ENCODE measurements at regions not wholly inside any gene's neighbourhood (a gene's known extent, or its start where the extent isn't known, plus 50 kb on each side); places are given as distances from the start of the nearest gene placed in this dataset.
"Not testable (repeated sequence)": the region's sequence is repeated elsewhere in the genome, so short reads cannot be mapped to it uniquely, and the experiment has no call there.

- Histone ChIP-seq H2AFZ (ENCODE audit: low read length) (no peak overlapping the region), H3K27me3 (ENCODE audit: insufficient read depth, low read length) (no peaks in the 10 kb centered on the region), H3K4me3 (ENCODE audit: insufficient read depth, low read length) (no peak overlapping the region), H3K79me2 (ENCODE audit: insufficient read depth, low read length) (no peaks in the 10 kb centered on the region), H3K36me3 (ENCODE audit: insufficient read depth, low read length) (no peaks in the 10 kb centered on the region), H3K27ac (ENCODE audit: low read depth, low read length) (no peak overlapping the region), H4K20me1 (ENCODE audit: insufficient read depth, low read length) (no peaks in the 10 kb centered on the region), H3K9me3 (ENCODE audit: low read depth, low read length) (peaks cover under 1% of the 10 kb centered on the region), H3K4me1 (ENCODE audit: insufficient read depth, low read length) (no peaks in the 10 kb centered on the region), H3K4me2 (ENCODE audit: insufficient read depth, low read length) (no peak overlapping the region)
- TF ChIP-seq CTCF (IDR thresholded peaks at IDR 0.05; ENCODE audit: extremely low read depth, low read depth, low read length): no peak
- no peak for DNase-seq (ENCODE audit: insufficient read length, low spot score, missing footprints)
Measured at GRCh38 chr10:34058845-34059614, 724.6 kb upstream of the NRP1 start.

GRCh38 chr10:34055410-34055985 lies 721.0 kb upstream of the NRP1 start:
- H4K20me1 ChIP-seq (ENCODE audit: insufficient read depth, low read length); H2AFZ ChIP-seq (ENCODE audit: low read length); DNase-seq (ENCODE audit: insufficient read length, low spot score, missing footprints): not testable (repeated sequence)

GRCh38 chr10:34049887-34050286 lies 715.4 kb upstream of the NRP1 start:
- DNase-seq (ENCODE audit: insufficient read length, low spot score, missing footprints): peak; percentile 86
- no peak overlapping the region for H2AFZ ChIP-seq (ENCODE audit: low read length)
- peaks cover 4% of the 10 kb centered on the region for H3K4me1 ChIP-seq (ENCODE audit: insufficient read depth, low read length)
- no peaks in the 10 kb centered on the region for H3K9me3 ChIP-seq (ENCODE audit: low read depth, low read length)
- H3K79me2 ChIP-seq (ENCODE audit: insufficient read depth, low read length): no peaks in the 10 kb centered on the region
- H3K4me2 ChIP-seq (ENCODE audit: insufficient read depth, low read length): peak overlapping the region; percentile 46
- H3K36me3 ChIP-seq (ENCODE audit: insufficient read depth, low read length): no peaks in the 10 kb centered on the region
- no peaks in the 10 kb centered on the region for H4K20me1 ChIP-seq (ENCODE audit: insufficient read depth, low read length)
- H3K27me3 ChIP-seq (ENCODE audit: insufficient read depth, low read length): peaks cover 22% of the 10 kb centered on the region
- H3K27ac ChIP-seq (ENCODE audit: low read depth, low read length): no peak overlapping the region
- H3K4me3 ChIP-seq (ENCODE audit: insufficient read depth, low read length): no peak overlapping the region
- TF ChIP-seq CTCF (IDR thresholded peaks at IDR 0.05; ENCODE audit: extremely low read depth, low read depth, low read length): no peak

More at GRCh38 chr10:34055410-34055985, 721.0 kb upstream of the NRP1 start:
- H3K79me2 ChIP-seq (ENCODE audit: insufficient read depth, low read length); H3K27me3 ChIP-seq (ENCODE audit: insufficient read depth, low read length); H3K4me3 ChIP-seq (ENCODE audit: insufficient read depth, low read length); H3K4me1 ChIP-seq (ENCODE audit: insufficient read depth, low read length); H3K4me2 ChIP-seq (ENCODE audit: insufficient read depth, low read length); H3K36me3 ChIP-seq (ENCODE audit: insufficient read depth, low read length); H3K27ac ChIP-seq (ENCODE audit: low read depth, low read length); H3K9me3 ChIP-seq (ENCODE audit: low read depth, low read length): not testable (repeated sequence)

- no peak overlapping the region for H3K4me3 ChIP-seq (ENCODE audit: insufficient read depth, low read length)
- TF ChIP-seq CTCF (IDR thresholded peaks at IDR 0.05; ENCODE audit: extremely low read depth, low read depth, low read length): no peak
- peak overlapping the region; percentile 46 for H3K4me2 ChIP-seq (ENCODE audit: insufficient read depth, low read length)
- peaks cover 22% of the 10 kb centered on the region for H3K27me3 ChIP-seq (ENCODE audit: insufficient read depth, low read length)
- no peaks in the 10 kb centered on the region for H3K36me3 ChIP-seq (ENCODE audit: insufficient read depth, low read length)
- no peaks in the 10 kb centered on the region for H4K20me1 ChIP-seq (ENCODE audit: insufficient read depth, low read length)
- H2AFZ ChIP-seq (ENCODE audit: low read length): no peak overlapping the region
- H3K9me3 ChIP-seq (ENCODE audit: low read depth, low read length): no peaks in the 10 kb centered on the region
- no peak overlapping the region for H3K27ac ChIP-seq (ENCODE audit: low read depth, low read length)
- no peaks in the 10 kb centered on the region for H3K79me2 ChIP-seq (ENCODE audit: insufficient read depth, low read length)
- H3K4me1 ChIP-seq (ENCODE audit: insufficient read depth, low read length): peaks cover 4% of the 10 kb centered on the region
- DNase-seq (ENCODE audit: insufficient read length, low spot score, missing footprints): no peak
Measured at GRCh38 chr10:34049469-34049868, 715.0 kb upstream of the NRP1 start.

Measured in osteoblast (primary cell).